PC-3 (cell line): ENCODE measurements at regions not wholly inside any gene's neighbourhood (a gene's known extent, or its start where the extent isn't known, plus 50 kb on each side); places are given as distances from the start of the nearest gene placed in this dataset.

ENCODE experiments used
- ATAC-seq: fragments of 200-7000 bp; cut with Tn5 transposase; 2 replicates; pipeline ENCODE4 v1.9.1; 2020; ENCODE audit warnings: mild to moderate bottlenecking, moderate library complexity
- BruUV-seq: library from RNA; stranded (reverse); fragments of 400-500 nt; replicated peaks from 2 replicates; lab custom pipeline; 2021; lab: Mats Ljungman, UMichigan
- CTCF ChIA-PET: fragments of 300-600 bp; sonication (Branson Sonifier 250); formaldehyde crosslinking; loops from one replicate; lab custom pipeline; 2022; ENCODE audit warnings: antibody characterized with exemption; lab: Charles Lee
- POLR2A ChIA-PET: fragments of 300-600 bp; sonication (Branson Sonifier 250); formaldehyde crosslinking; loops from one replicate; lab custom pipeline; 2022; ENCODE audit warnings: antibody characterized with exemption; ENCODE audit not compliant: unreplicated experiment; lab: Charles Lee
- DNase-seq: peaks from one replicate; pipeline ENCODE4 v3.0.0-alpha.2; 2015
- H2AFZ ChIP-seq: fragments of 300-600 bp; sonication (generic); 2 replicates; pipeline ENCODE4 v1.6.0; 2016; ENCODE audit warnings: antibody characterized with exemption, low read length
- H3F3A ChIP-seq: fragments of 300-600 bp; sonication (generic); one replicate; pipeline ENCODE4 v1.6.0; 2017; ENCODE audit warnings: antibody characterized with exemption, low read length, control low read depth, mild to moderate bottlenecking; ENCODE audit not compliant: unreplicated experiment
- H3K27ac ChIP-seq: fragments of 300-600 bp; sonication (generic); 2 replicates; pipeline ENCODE4 v1.5.1; 2016; ENCODE audit warnings: mild to moderate bottlenecking, low read length
- H3K27me3 ChIP-seq: fragments of 300-600 bp; sonication (generic); 2 replicates; pipeline ENCODE4 v1.6.1; 2016; ENCODE audit warnings: low read length, mixed read lengths
- H3K36me3 ChIP-seq: fragments of 300-600 bp; sonication (generic); 2 replicates; pipeline ENCODE4 v1.6.1; 2016; ENCODE audit warnings: low read depth, mixed run types, low read length, mixed read lengths
- H3K4me1 ChIP-seq: fragments of 300-600 bp; sonication (generic); 2 replicates; pipeline ENCODE4 v1.5.1; 2016; ENCODE audit warnings: low read length; ENCODE audit not compliant: insufficient read depth
- H3K4me2 ChIP-seq: fragments of 300-600 bp; sonication (generic); 2 replicates; pipeline ENCODE4 v1.6.0; 2016; ENCODE audit warnings: low read length
- H3K4me3 ChIP-seq: fragments of 300-600 bp; sonication (generic); 2 replicates; pipeline ENCODE4 v1.5.1; 2016; ENCODE audit warnings: mild to moderate bottlenecking, low read length, mixed read lengths
- H3K79me2 ChIP-seq: fragments of 300-600 bp; sonication (generic); 2 replicates; pipeline ENCODE4 v1.6.1; 2017; ENCODE audit warnings: low read length, mixed read lengths
- H3K9ac ChIP-seq: fragments of 300-600 bp; sonication (generic); 2 replicates; pipeline ENCODE4 v1.6.0; 2016; ENCODE audit warnings: mild to moderate bottlenecking, low read length
- H3K9me2 ChIP-seq: fragments of 300-600 bp; sonication (generic); replicated peaks from 2 replicates; pipeline ENCODE4 v1.6.1; 2016; ENCODE audit warnings: mixed run types, low read length, mixed read lengths
- H3K9me3 ChIP-seq: fragments of 300-600 bp; sonication (generic); 2 replicates; pipeline ENCODE4 v1.6.1; 2016; ENCODE audit warnings: low read length, mixed read lengths
- H4K20me1 ChIP-seq: fragments of 300-600 bp; sonication (generic); 2 replicates; pipeline ENCODE4 v1.6.1; 2016; ENCODE audit warnings: low read length, mixed read lengths
- EZH2 ChIP-seq: fragments of 300-600 bp; sonication (generic); IDR thresholded peaks from one replicate; pipeline ENCODE4 v1.6.1; 2017; ENCODE audit warnings: antibody characterized with exemption, mild to moderate bottlenecking, low read length; ENCODE audit not compliant: unreplicated experiment
- EZH2phosphoT487 ChIP-seq: fragments of 300-600 bp; sonication (generic); IDR thresholded peaks from 2 replicates; pipeline ENCODE4 v1.6.1; 2018; ENCODE audit warnings: mild to moderate bottlenecking, antibody characterized with exemption, low read length, borderline replicate concordance
- intact Hi-C: fragments of 100-400 bp; cut with micrococcal nuclease; formaldehyde crosslinking; loops from 2 replicates; pipeline ENCODE4 v1.9.0; 2023
- TF ChIP-seq, protein P1 (sequence below): fragments of 300-600 bp; sonication (generic); conservative IDR thresholded peaks from 2 replicates; pipeline ENCODE4 v1.5.1; 2017; ENCODE audit warnings: antibody characterized with exemption, low read depth, mild to moderate bottlenecking, low read length

DNA sequence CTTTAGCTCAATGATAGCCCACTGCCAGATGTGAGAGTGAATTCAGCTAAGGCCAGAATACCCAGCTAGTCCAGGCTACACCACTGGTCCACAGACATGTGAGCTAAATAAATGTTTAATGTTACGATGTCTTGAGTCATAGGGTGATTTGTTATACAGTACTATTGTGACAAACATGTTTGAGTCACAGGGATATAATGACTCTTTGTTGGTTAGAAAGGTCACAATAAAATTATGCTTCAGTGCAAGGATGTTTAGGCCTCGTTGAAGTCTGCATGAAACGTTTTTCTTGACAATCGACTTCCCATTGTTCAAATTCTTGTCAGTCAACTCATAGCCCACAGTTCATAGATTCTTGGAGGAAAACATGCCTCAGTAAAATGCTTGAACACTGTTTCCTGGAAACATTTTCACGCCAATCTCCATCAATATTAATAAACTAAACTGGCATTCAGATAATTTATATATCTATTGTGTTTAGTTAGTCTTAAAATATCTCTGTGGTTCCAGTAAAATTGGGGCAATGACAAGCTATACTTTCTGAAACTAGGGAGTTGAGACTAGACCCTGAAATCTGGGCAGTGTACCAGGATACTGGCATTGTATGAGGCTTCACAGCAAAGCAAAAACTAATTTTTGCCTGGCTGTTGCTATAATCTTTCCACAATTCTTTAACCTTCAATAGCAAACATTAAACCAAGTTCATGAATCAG, 650.8 kb upstream of the KIRREL3 start:
- Histone ChIP-seq H3K9me2 (no peaks in the 10 kb centered on the region), H4K20me1 (no peaks in the 10 kb centered on the region), H3K4me2 (0 out of 2 replicates have a peak overlapping the region, but pooled peaks have one; percentile 2), H3K79me2 (no peaks in the 10 kb centered on the region), H3K4me3 (no peak overlapping the region), H3K9me3 (no peaks in the 10 kb centered on the region), H3K36me3 (no peaks in the 10 kb centered on the region), H3K27me3 (peaks cover 4% of the 10 kb centered on the region; the same call in 1 of the 2 replicates), H2AFZ (no peak overlapping the region), H3F3A (no peaks in the 10 kb centered on the region), H3K4me1 (peaks cover 13% of the 10 kb centered on the region; the same call in 1 of the 2 replicates), H3K27ac (peak overlapping the region; percentile 51), H3K9ac (no peak overlapping the region)
- ATAC-seq (no peak), DNase-seq (peak; percentile 80)
- CTCF ChIA-PET: no interaction called here
- TF ChIP-seq EZH2 (no peak), EZH2phosphoT487 (no peak)
- TF ChIP-seq, protein P1, sequence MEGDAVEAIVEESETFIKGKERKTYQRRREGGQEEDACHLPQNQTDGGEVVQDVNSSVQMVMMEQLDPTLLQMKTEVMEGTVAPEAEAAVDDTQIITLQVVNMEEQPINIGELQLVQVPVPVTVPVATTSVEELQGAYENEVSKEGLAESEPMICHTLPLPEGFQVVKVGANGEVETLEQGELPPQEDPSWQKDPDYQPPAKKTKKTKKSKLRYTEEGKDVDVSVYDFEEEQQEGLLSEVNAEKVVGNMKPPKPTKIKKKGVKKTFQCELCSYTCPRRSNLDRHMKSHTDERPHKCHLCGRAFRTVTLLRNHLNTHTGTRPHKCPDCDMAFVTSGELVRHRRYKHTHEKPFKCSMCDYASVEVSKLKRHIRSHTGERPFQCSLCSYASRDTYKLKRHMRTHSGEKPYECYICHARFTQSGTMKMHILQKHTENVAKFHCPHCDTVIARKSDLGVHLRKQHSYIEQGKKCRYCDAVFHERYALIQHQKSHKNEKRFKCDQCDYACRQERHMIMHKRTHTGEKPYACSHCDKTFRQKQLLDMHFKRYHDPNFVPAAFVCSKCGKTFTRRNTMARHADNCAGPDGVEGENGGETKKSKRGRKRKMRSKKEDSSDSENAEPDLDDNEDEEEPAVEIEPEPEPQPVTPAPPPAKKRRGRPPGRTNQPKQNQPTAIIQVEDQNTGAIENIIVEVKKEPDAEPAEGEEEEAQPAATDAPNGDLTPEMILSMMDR: no peak
- POLR2A ChIA-PET: no interaction called here
- BruUV-seq: no TSS peak
- intact Hi-C loops: no loop called here

DNA sequence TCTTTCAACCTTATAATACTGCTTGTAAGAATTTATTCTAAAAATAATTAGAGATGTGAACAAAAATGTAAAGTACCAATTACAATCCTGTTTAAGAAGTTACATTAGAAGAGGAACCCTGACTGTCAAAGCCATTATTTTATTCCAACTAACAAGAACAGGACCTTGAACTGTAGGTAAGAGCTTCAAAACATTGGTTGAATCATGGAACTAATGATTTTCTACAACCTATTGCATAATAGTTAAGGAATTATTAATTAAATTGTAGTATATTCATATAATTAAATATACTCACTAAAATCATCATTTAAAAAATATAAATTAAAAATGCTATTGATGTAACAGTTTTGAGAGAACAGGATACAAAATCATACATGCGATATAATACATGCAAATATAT, 649.4 kb upstream of the KIRREL3 start:
- TF ChIP-seq EZH2 (no peak), EZH2phosphoT487 (no peak)
- TF ChIP-seq, protein P1: no peak
- H3K9me2 ChIP-seq: no peaks in the 10 kb centered on the region
- ChIA-PET CTCF (no interaction called here), POLR2A (no interaction called here)
- ATAC-seq: no peak
- H2AFZ ChIP-seq: no peak overlapping the region
- intact Hi-C loops: no loop called here
- no peaks in the 10 kb centered on the region for H3K79me2 ChIP-seq
- DNase-seq: no peak
- H3K4me1 ChIP-seq: peaks cover 13% of the 10 kb centered on the region; the same call in 1 of the 2 replicates
- H3K9me3 ChIP-seq: no peaks in the 10 kb centered on the region
- no peak overlapping the region for H3K9ac ChIP-seq
- H3K27me3 ChIP-seq: peaks cover 4% of the 10 kb centered on the region; the same call in 1 of the 2 replicates
- H3F3A ChIP-seq: no peaks in the 10 kb centered on the region
- BruUV-seq: no TSS peak
- no peaks in the 10 kb centered on the region for H3K36me3 ChIP-seq
- H3K4me3 ChIP-seq: no peak overlapping the region
- H4K20me1 ChIP-seq: no peaks in the 10 kb centered on the region
- no peak overlapping the region for H3K27ac ChIP-seq
- H3K4me2 ChIP-seq: no peak overlapping the region

DNA sequence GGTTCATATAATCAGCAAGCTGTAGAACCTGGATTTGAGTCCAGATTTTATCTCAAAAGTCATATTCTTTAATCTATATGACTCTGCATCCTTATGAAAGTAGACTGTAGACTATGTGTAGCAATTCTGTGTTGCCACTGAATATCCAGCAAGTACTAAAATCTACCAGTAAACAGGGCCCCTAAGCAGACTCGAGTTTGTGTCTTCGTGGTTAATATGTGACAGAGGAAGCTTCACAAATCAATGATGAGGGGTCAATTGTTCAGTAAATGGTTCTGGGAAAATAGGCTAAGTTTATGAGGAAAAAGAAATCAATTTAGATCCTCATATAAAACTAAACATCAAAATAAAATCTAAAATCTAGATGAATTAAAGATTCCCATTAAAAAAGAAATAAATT, 648.5 kb upstream of the KIRREL3 start:
- Histone ChIP-seq H3F3A (no peaks in the 10 kb centered on the region), H3K79me2 (no peaks in the 10 kb centered on the region), H3K27me3 (peaks cover 4% of the 10 kb centered on the region; the same call in 1 of the 2 replicates), H3K36me3 (no peaks in the 10 kb centered on the region), H3K27ac (no peak overlapping the region), H4K20me1 (no peaks in the 10 kb centered on the region), H3K9me2 (no peaks in the 10 kb centered on the region), H3K9me3 (no peaks in the 10 kb centered on the region), H2AFZ (no peak overlapping the region), H3K4me1 (peaks cover 13% of the 10 kb centered on the region; the same call in 1 of the 2 replicates), H3K4me3 (no peak overlapping the region), H3K4me2 (no peak overlapping the region), H3K9ac (no peak overlapping the region)
- CTCF ChIA-PET: no interaction called here
- ATAC-seq: no peak
- intact Hi-C loops: no loop called here
- no peak for DNase-seq
- no TSS peak for BruUV-seq
- TF ChIP-seq EZH2phosphoT487 (no peak), EZH2 (no peak)
- TF ChIP-seq, protein P1: no peak
- POLR2A ChIA-PET: no interaction called here
